Psoas muscle (tissue), 7 donors: ENCODE measurements at regions not wholly inside any gene's neighbourhood (a gene's known extent, or its start where the extent isn't known, plus 50 kb on each side); places are given as distances from the start of the nearest gene placed in this dataset.

Experiments used
- ATAC-seq, 4 donors: fragments of 200-7000 bp; cut with Tn5 transposase; one replicate each; pipeline ENCODE4 v1.9.1; 2020; ENCODE audit warnings: moderate library complexity in 3 of 4, mild to moderate bottlenecking in 2 of 4
- DNase-seq, 2 donors: peaks; one replicate each; pipeline ENCODE4 v3.0.0-alpha.2; 2020
- H3K27ac ChIP-seq: fragments of 200-600 bp; one replicate; pipeline ENCODE4 v1.8.0; 2022
- H3K27me3 ChIP-seq, 3 donors: fragments of 200-600 bp in 1 of 3; one replicate each; pipeline versions ENCODE4 v1.6.1 to v1.8.0; 2013 to 2022; ENCODE audit warnings: low read length in 2 of 3, mild to moderate bottlenecking in 2 of 3, moderate library complexity in 1 of 3; ENCODE audit not compliant: insufficient read depth in 3 of 3
- H3K36me3 ChIP-seq, 2 donors: fragments of 200-600 bp in 1 of 2; one replicate each; pipeline versions ENCODE4 v1.6.1 to v1.8.0; 2013 to 2022; ENCODE audit warnings: low read depth in 1 of 2, mild to moderate bottlenecking in 1 of 2, moderate library complexity in 1 of 2; ENCODE audit not compliant: insufficient read depth in 1 of 2
- H3K4me1 ChIP-seq: fragments of 200-600 bp; one replicate; pipeline ENCODE4 v1.8.0; 2022
- H3K4me3 ChIP-seq: fragments of 200-600 bp; one replicate; pipeline ENCODE4 v1.8.0; 2022; ENCODE audit warnings: mild to moderate bottlenecking
- H3K9me3 ChIP-seq: fragments of 200-600 bp; one replicate; pipeline ENCODE4 v1.8.0; 2022
- WGBS, 3 donors: extraction: QIAGEN DNeasy Blood & Tissue Kit; methylation state at CpG; one replicate each; pipeline versions ENCODE4 v1.1.6 to v1.1.7; 2013; 5-methylcytosine and 5-hydroxymethylcytosine counted together
- intact Hi-C, 2 donors: fragments of 100-400 bp; cut with DNase I; formaldehyde crosslinking; loops; one replicate each; pipeline versions ENCODE4 v1.11.0 to v1.14.2; 2022
- TF ChIP-seq, protein P1 (sequence below): fragments of 200-600 bp; IDR thresholded peaks from one replicate; pipeline ENCODE4 v1.8.0; 2022; ENCODE audit warnings: antibody characterized with exemption
- donor health status: healthy with polysubstance abuse.
- donor health status: DM: no; HTN: no; CAD: no; lungs with moderate emphysema.
- donor health status: Bipolar disorder and iron deficiency.
- donor health status: healthy.
- donor health status: DM: yes; HTN: yes; CAD: no.
- donor health status: DM: no; HTN: no; CAD: no.
- donor health status: DM: yes; HTN: yes; CAD: no.

GRCh38 chr10:30178356-30178964 lies 119.1 kb upstream of the JCAD start:
- H3K4me3 ChIP-seq: no peak overlapping the region
- WGBS, 3 donors: 30 to 34% (median 33%) methylated on average over 8 of the region's 8 CpGs
- ATAC-seq: no peak

DNA sequence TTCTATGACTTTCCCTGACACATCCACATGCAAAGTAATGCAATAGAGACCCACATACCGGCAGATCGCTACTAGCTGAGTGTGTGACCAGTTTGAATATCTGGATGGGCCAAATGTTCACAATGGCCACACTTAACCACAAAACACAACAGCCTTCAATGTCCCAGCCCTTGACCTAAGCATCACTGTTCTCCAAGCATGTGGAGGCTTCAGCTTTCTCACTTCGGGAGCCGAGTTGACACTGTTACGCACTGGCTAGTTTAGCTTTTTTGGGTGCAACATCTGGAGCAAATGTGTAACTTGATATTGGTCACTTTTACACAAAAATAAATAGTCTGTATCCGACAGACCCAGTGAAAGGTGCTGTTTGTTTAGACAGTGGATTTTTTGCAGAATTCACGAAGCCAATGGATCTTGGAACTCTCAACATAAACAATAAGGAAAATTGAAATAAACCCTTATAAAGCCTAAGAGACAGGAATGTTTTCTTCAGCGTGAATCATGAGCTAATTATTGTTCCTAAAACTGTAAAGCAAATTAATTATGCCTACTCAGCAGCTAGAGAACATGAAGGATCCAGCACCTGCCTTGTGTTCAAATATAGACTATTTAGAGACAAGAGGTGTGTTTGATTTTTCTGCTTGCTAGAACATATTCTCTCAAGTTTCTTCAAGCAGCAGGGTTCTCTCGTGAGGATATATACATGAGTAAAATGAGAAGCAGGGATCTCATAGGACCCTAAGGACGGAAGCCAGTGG lies 117.6 kb upstream of the JCAD start:
- intact Hi-C loops: no loop called here
- no peak for DNase-seq
- Histone ChIP-seq H3K4me1 (no peaks in the 10 kb centered on the region), H3K4me3 (no peak overlapping the region), H3K36me3 (no peaks in the 10 kb centered on the region), H3K27me3 (peaks cover 0 to 3% (median 0%) of the 10 kb centered on the region in 3 donors), H3K27ac (no peak overlapping the region), H3K9me3 (no peaks in the 10 kb centered on the region)
- TF ChIP-seq, protein P1, sequence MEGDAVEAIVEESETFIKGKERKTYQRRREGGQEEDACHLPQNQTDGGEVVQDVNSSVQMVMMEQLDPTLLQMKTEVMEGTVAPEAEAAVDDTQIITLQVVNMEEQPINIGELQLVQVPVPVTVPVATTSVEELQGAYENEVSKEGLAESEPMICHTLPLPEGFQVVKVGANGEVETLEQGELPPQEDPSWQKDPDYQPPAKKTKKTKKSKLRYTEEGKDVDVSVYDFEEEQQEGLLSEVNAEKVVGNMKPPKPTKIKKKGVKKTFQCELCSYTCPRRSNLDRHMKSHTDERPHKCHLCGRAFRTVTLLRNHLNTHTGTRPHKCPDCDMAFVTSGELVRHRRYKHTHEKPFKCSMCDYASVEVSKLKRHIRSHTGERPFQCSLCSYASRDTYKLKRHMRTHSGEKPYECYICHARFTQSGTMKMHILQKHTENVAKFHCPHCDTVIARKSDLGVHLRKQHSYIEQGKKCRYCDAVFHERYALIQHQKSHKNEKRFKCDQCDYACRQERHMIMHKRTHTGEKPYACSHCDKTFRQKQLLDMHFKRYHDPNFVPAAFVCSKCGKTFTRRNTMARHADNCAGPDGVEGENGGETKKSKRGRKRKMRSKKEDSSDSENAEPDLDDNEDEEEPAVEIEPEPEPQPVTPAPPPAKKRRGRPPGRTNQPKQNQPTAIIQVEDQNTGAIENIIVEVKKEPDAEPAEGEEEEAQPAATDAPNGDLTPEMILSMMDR: no peak
- ATAC-seq: no peak
- 61 to 82% (median 68%) methylated on average over 10 of the region's 10 CpGs for WGBS, 3 donors

More at GRCh38 chr10:30178356-30178964, 119.1 kb upstream of the JCAD start:
- Histone ChIP-seq H3K9me3 (no peaks in the 10 kb centered on the region), H3K36me3 (no peaks in the 10 kb centered on the region), H3K27me3 (peaks cover 0 to 4% (median 0%) of the 10 kb centered on the region in 3 donors), H3K4me1 (no peaks in the 10 kb centered on the region), H3K27ac (no peak overlapping the region)
- TF ChIP-seq, protein P1: no peak
- intact Hi-C loops: no loop called here
- DNase-seq: no peak

DNA sequence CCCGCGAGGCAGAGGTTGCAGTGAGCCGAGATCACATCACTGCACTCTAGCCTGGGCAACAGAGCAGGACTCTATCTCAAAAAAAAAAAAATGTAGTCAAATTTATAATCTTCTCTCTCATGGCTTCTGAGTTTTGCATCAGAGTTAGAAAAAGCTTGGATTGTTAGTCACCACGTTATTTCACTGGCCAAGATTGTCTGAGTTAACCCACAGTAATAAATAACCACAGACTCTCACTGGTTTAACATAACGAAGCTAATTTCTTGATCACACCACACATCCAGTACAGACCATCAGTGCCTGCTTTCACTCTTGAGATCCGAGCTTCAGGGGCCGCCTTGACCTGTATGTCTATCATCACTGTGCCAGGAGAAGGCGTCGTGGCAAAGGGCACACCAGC lies 116.8 kb upstream of the JCAD start:
- no peaks in the 10 kb centered on the region for H3K9me3 ChIP-seq
- DNase-seq (no peak), ATAC-seq (no peak)
- H3K27ac ChIP-seq: no peak overlapping the region
- TF ChIP-seq, protein P1: no peak
- intact Hi-C loops: no loop called here
- H3K36me3 ChIP-seq: no peaks in the 10 kb centered on the region
- WGBS, 3 donors: 89 to 92% (median 89%) methylated on average over 9 of the region's 9 CpGs
- no peak overlapping the region for H3K4me3 ChIP-seq
- H3K4me1 ChIP-seq: no peaks in the 10 kb centered on the region
- no peaks in the 10 kb centered on the region for H3K27me3 ChIP-seq

DNA sequence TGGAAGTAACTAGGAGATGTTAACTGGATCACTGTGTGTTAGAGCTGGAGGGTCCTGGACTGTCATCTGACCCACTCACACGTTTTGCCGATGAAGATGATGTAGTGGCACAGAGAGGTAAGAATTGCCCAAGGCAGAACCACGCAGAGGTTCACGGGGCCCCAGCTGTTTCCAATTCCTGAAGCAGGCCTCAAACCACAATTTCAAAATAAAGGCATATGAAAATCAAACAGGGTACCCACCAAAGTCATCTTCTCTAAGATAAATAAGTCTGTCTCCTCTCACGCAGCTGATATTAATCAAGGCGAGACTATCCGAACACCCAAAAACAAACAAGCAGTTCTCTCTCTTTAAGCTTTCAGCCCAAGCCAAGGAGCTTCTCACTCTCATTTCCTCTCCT lies 113.3 kb upstream of the JCAD start:
- no peaks in the 10 kb centered on the region for H3K4me1 ChIP-seq
- H3K9me3 ChIP-seq: no peaks in the 10 kb centered on the region
- H3K27ac ChIP-seq: no peak overlapping the region
- no peak overlapping the region for H3K4me3 ChIP-seq
- WGBS, 3 donors: 83 to 85% (median 83%) methylated on average over 7 of the region's 7 CpGs
- no peaks in the 10 kb centered on the region for H3K36me3 ChIP-seq
- no peaks in the 10 kb centered on the region for H3K27me3 ChIP-seq
- intact Hi-C loops: no loop called here
- no peak for ATAC-seq
- no peak for DNase-seq
- TF ChIP-seq, protein P1: no peak
